Transverse colon (tissue), 4 donors: ENCODE measurements at regions not wholly inside any gene's neighbourhood (a gene's known extent, or its start where the extent isn't known, plus 50 kb on each side); places are given as distances from the start of the nearest gene placed in this dataset.

Experiments used
- EP300 ChIP-seq: sonication (generic); formaldehyde crosslinking; IDR thresholded peaks from one replicate; pipeline ENCODE4 v1.6.1; 2017; ENCODE audit warnings: antibody characterized with exemption, low read depth
- POLR2A ChIP-seq: fragments of 450-650 bp; IDR thresholded peaks from one replicate; pipeline ENCODE4 v1.6.1; 2016; ENCODE audit warnings: antibody characterized with exemption, mild to moderate bottlenecking, moderate library complexity
- POLR2AphosphoS5 ChIP-seq, 3 donors: sonication (generic); formaldehyde crosslinking; IDR thresholded peaks; one replicate each; pipeline ENCODE4 v1.6.1; 2016; ENCODE audit warnings: antibody characterized with exemption in 3 of 3
- TF ChIP-seq, protein P1 (sequence below), 5 experiments: fragments of 200-600 bp in 3 of 5; fragments of 450-650 bp in 2 of 5; sonication (generic) in 3 of 5; IDR thresholded peaks; 1 replicate in 2 of 5; 2 replicates in 3 of 5; pipeline ENCODE4 v1.5.1; 2016 to 2017; ENCODE audit warnings: antibody characterized with exemption in 5 of 5, inconsistent platforms in 3 of 5, mild to moderate bottlenecking in 2 of 5, moderate library complexity in 1 of 5

- TF ChIP-seq, protein P1, sequence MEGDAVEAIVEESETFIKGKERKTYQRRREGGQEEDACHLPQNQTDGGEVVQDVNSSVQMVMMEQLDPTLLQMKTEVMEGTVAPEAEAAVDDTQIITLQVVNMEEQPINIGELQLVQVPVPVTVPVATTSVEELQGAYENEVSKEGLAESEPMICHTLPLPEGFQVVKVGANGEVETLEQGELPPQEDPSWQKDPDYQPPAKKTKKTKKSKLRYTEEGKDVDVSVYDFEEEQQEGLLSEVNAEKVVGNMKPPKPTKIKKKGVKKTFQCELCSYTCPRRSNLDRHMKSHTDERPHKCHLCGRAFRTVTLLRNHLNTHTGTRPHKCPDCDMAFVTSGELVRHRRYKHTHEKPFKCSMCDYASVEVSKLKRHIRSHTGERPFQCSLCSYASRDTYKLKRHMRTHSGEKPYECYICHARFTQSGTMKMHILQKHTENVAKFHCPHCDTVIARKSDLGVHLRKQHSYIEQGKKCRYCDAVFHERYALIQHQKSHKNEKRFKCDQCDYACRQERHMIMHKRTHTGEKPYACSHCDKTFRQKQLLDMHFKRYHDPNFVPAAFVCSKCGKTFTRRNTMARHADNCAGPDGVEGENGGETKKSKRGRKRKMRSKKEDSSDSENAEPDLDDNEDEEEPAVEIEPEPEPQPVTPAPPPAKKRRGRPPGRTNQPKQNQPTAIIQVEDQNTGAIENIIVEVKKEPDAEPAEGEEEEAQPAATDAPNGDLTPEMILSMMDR (IDR thresholded peaks at IDR 0.05), result no peak
- TF ChIP-seq EP300, result no peak
- TF ChIP-seq POLR2A, result no peak
- TF ChIP-seq POLR2AphosphoS5 (IDR thresholded peaks at IDR 0.05), result no peak
These were observed 609.0 kb downstream of the DHX35 start for GRCh38 chr20:39571171-39571570.
